Breast epithelium (tissue), 3 donors: ENCODE measurements at regions not wholly inside any gene's neighbourhood (a gene's known extent, or its start where the extent isn't known, plus 50 kb on each side); places are given as distances from the start of the nearest gene placed in this dataset.

Source experiments
- POLR2A ChIP-seq: fragments of 450-650 bp; IDR thresholded peaks from one replicate; pipeline ENCODE4 v1.6.1; 2016; ENCODE audit warnings: antibody characterized with exemption, mild to moderate bottlenecking, moderate library complexity
- TF ChIP-seq, protein P1 (sequence below), 3 donors: fragments of 450-650 bp; IDR thresholded peaks; one replicate each; pipeline ENCODE4 v1.5.1; 2016 to 2017; ENCODE audit warnings: antibody characterized with exemption in 3 of 3, mild to moderate bottlenecking in 3 of 3, moderate library complexity in 3 of 3

DNA sequence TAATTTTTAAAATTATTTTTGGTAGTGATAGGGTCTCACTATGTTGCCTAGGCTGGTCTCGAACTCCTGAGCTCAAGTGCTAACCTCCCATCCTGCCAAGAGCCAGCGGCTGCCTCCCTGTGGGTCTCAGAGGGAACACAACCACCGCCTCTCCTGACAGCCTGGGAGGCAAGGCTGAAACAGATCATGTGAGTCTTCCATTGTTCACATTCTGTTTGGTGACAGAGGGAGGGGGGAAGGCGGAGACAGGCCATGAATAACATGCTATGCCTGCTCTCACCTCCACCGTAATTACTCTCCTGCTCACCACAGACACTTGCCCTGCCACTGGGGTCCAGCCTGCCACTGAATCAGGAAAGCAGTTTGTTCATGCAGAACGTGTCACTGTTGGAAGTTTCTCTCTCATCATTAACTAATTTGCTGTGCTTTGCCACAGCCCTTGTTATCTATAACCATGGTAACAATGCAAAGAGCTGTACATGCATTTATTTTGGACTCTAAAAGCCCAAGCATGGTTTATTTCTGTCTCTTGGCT, 78.4 kb upstream of the RASGRF1 start:
- TF ChIP-seq, protein P1, sequence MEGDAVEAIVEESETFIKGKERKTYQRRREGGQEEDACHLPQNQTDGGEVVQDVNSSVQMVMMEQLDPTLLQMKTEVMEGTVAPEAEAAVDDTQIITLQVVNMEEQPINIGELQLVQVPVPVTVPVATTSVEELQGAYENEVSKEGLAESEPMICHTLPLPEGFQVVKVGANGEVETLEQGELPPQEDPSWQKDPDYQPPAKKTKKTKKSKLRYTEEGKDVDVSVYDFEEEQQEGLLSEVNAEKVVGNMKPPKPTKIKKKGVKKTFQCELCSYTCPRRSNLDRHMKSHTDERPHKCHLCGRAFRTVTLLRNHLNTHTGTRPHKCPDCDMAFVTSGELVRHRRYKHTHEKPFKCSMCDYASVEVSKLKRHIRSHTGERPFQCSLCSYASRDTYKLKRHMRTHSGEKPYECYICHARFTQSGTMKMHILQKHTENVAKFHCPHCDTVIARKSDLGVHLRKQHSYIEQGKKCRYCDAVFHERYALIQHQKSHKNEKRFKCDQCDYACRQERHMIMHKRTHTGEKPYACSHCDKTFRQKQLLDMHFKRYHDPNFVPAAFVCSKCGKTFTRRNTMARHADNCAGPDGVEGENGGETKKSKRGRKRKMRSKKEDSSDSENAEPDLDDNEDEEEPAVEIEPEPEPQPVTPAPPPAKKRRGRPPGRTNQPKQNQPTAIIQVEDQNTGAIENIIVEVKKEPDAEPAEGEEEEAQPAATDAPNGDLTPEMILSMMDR (IDR thresholded peaks at IDR 0.05) = no peak
- no peak for TF ChIP-seq POLR2A
